Transverse colon (tissue), 4 donors: ENCODE measurements at regions not wholly inside any gene's neighbourhood (a gene's known extent, or its start where the extent isn't known, plus 50 kb on each side); places are given as distances from the start of the nearest gene placed in this dataset.

Experiments
- EP300 ChIP-seq: sonication (generic); formaldehyde crosslinking; IDR thresholded peaks from one replicate; pipeline ENCODE4 v1.6.1; 2017; ENCODE audit warnings: antibody characterized with exemption, low read depth
- POLR2A ChIP-seq: fragments of 450-650 bp; IDR thresholded peaks from one replicate; pipeline ENCODE4 v1.6.1; 2016; ENCODE audit warnings: antibody characterized with exemption, mild to moderate bottlenecking, moderate library complexity
- POLR2AphosphoS5 ChIP-seq, 3 donors: sonication (generic); formaldehyde crosslinking; IDR thresholded peaks; one replicate each; pipeline ENCODE4 v1.6.1; 2016; ENCODE audit warnings: antibody characterized with exemption in 3 of 3
- TF ChIP-seq, protein P1 (sequence below), 5 experiments: fragments of 200-600 bp in 3 of 5; fragments of 450-650 bp in 2 of 5; sonication (generic) in 3 of 5; IDR thresholded peaks; 1 replicate in 2 of 5; 2 replicates in 3 of 5; pipeline ENCODE4 v1.5.1; 2016 to 2017; ENCODE audit warnings: antibody characterized with exemption in 5 of 5, inconsistent platforms in 3 of 5, mild to moderate bottlenecking in 2 of 5, moderate library complexity in 1 of 5

DNA sequence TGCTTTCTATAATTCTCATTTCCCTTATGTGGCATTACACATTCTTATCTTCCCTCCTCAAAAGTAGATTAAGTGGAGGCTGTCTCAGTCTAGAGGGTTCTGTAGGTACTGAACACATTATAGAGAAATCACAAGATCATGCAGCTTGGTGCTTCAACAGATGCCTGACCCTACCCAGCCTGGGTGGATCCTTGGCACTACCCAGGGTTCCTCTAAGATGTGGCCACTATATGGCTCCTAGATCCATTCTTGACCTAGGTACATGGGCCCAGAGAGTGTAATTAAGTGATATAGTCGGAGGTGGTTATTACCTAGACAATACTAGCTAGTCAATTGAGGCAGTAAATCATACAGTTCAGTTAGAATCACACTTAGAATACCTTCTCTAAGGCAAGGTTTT is 213.9 kb downstream of the AKAP7 start:
- TF ChIP-seq, protein P1, sequence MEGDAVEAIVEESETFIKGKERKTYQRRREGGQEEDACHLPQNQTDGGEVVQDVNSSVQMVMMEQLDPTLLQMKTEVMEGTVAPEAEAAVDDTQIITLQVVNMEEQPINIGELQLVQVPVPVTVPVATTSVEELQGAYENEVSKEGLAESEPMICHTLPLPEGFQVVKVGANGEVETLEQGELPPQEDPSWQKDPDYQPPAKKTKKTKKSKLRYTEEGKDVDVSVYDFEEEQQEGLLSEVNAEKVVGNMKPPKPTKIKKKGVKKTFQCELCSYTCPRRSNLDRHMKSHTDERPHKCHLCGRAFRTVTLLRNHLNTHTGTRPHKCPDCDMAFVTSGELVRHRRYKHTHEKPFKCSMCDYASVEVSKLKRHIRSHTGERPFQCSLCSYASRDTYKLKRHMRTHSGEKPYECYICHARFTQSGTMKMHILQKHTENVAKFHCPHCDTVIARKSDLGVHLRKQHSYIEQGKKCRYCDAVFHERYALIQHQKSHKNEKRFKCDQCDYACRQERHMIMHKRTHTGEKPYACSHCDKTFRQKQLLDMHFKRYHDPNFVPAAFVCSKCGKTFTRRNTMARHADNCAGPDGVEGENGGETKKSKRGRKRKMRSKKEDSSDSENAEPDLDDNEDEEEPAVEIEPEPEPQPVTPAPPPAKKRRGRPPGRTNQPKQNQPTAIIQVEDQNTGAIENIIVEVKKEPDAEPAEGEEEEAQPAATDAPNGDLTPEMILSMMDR (IDR thresholded peaks at IDR 0.05) = no peak
- no peak for TF ChIP-seq EP300
- TF ChIP-seq POLR2A = no peak
- TF ChIP-seq POLR2AphosphoS5 (IDR thresholded peaks at IDR 0.05) = no peak
